Transverse colon (tissue), 4 donors: ENCODE measurements at regions not wholly inside any gene's neighbourhood (a gene's known extent, or its start where the extent isn't known, plus 50 kb on each side); places are given as distances from the start of the nearest gene placed in this dataset.
"Not testable (repeated sequence)": the region's sequence is repeated elsewhere in the genome, so short reads cannot be mapped to it uniquely, and the experiment has no call there.

Source experiments
- DNase-seq: peaks from one replicate; pipeline ENCODE4 v3.0.0-alpha.2; 2019
- H3K27ac ChIP-seq, 4 donors: fragments of 200-600 bp; sonication (generic); 2 replicates each; pipeline ENCODE4 v1.5.1; 2016 to 2018; ENCODE audit warnings: inconsistent platforms in 4 of 4
- H3K27me3 ChIP-seq: fragments of 200-600 bp; sonication (generic); 2 replicates; pipeline ENCODE4 v1.5.1; 2017; ENCODE audit warnings: inconsistent platforms
- H3K36me3 ChIP-seq, 4 donors: fragments of 200-600 bp; sonication (generic); 2 replicates each; pipeline ENCODE4 v1.5.1; 2017 to 2019; ENCODE audit warnings: inconsistent platforms in 4 of 4
- H3K4me1 ChIP-seq, 4 donors: fragments of 200-600 bp; sonication (generic); 2 replicates each; pipeline ENCODE4 v1.5.1; 2017 to 2020; ENCODE audit warnings: inconsistent platforms in 4 of 4
- H3K4me3 ChIP-seq, 4 donors: fragments of 200-600 bp; sonication (generic); 1 replicate in 1 of 4; 2 replicates in 3 of 4; pipeline versions ENCODE4 v1.5.1 to v1.6.1; 2017 to 2019; ENCODE audit warnings: inconsistent platforms in 4 of 4
- H3K9me3 ChIP-seq, 2 donors: fragments of 200-600 bp; sonication (generic); 2 replicates each; pipeline ENCODE4 v1.5.1; 2017 to 2019; ENCODE audit warnings: inconsistent platforms in 2 of 2
- CTCF ChIP-seq, 5 experiments: fragments of 200-600 bp in 3 of 5; fragments of 450-650 bp in 2 of 5; sonication (generic) in 3 of 5; IDR thresholded peaks; 1 replicate in 2 of 5; 2 replicates in 3 of 5; pipeline ENCODE4 v1.5.1; 2016 to 2017; ENCODE audit warnings: antibody characterized with exemption in 5 of 5, inconsistent platforms in 3 of 5, mild to moderate bottlenecking in 2 of 5, moderate library complexity in 1 of 5
- EP300 ChIP-seq: sonication (generic); formaldehyde crosslinking; IDR thresholded peaks from one replicate; pipeline ENCODE4 v1.6.1; 2017; ENCODE audit warnings: antibody characterized with exemption, low read depth
- POLR2A ChIP-seq: fragments of 450-650 bp; IDR thresholded peaks from one replicate; pipeline ENCODE4 v1.6.1; 2016; ENCODE audit warnings: antibody characterized with exemption, mild to moderate bottlenecking, moderate library complexity
- POLR2AphosphoS5 ChIP-seq, 3 donors: sonication (generic); formaldehyde crosslinking; IDR thresholded peaks; one replicate each; pipeline ENCODE4 v1.6.1; 2016; ENCODE audit warnings: antibody characterized with exemption in 3 of 3
- whole genome bisulfite sequencing, 2 donors: methylation state at CpG; one replicate each; pipeline ENCODE4 v1.1.5; 2018; ENCODE audit warnings: low coverage in 1 of 2; 5-methylcytosine and 5-hydroxymethylcytosine counted together
- in situ Hi-C, 4 donors: fragments of 200-750 bp; cut with MboI; loops; one replicate each; pipeline versions ENCODE4 v1.15.0 to v1.15.1; 2017; ENCODE audit warnings: low sequenced_read_pairs in 3 of 4, low pct_ligation_motif_present in 1 of 4, low pct_unique_long_range_greater_than_20kb in 1 of 4
- intact Hi-C: fragments of 100-400 bp; cut with DNase I; formaldehyde crosslinking; loops from one replicate; pipeline ENCODE4 v1.15.1; 2023; ENCODE audit warnings: low total_unique reads

GRCh38 chr3:125766285-125766826, 171.1 kb upstream of the OSBPL11 start:
- TF ChIP-seq POLR2AphosphoS5 (IDR thresholded peaks at IDR 0.05) (peak in 2 of 3 donors; percentile 15 to 55), CTCF (IDR thresholded peaks at IDR 0.05) (peak in 3 of 5 experiments; percentile 67 to 77 (median 68))
- Histone ChIP-seq H3K4me3 (peak overlapping the region; percentile 72 to 90 (median 82)), H3K4me1 (peaks cover 0 to 10% (median 4%) of the 10 kb centered on the region in 4 donors), H3K27me3 (peaks cover 10% of the 10 kb centered on the region), H3K27ac (peak overlapping the region; percentile 71 to 85 (median 78))
- H3K36me3 ChIP-seq, intact Hi-C loops, in situ Hi-C loops, H3K9me3 ChIP-seq: not testable (repeated sequence)
- DNase-seq, result peak; percentile 84
- WGBS, 2 donors, result 1% methylated on average over 38 of the region's 54 CpGs; no CpG with 5 or more reads in 1 of the 2 donors

GRCh38 chr3:125766931-125767330, 171.6 kb upstream of the OSBPL11 start:
- peak; percentile 58 for DNase-seq
- 6% methylated on average over 4 of the region's 23 CpGs; no CpG with 5 or more reads in 1 of the 2 donors for WGBS, 2 donors
- Histone ChIP-seq H3K27ac (peak overlapping the region in 3 of 4 donors; percentile 75 to 85 (median 81)), H3K27me3 (peaks cover 10% of the 10 kb centered on the region), H3K4me1 (peaks cover 0 to 10% (median 4%) of the 10 kb centered on the region in 4 donors), H3K4me3 (peak overlapping the region; percentile 72 to 90 (median 82))
- H3K9me3 ChIP-seq, in situ Hi-C loops, H3K36me3 ChIP-seq, intact Hi-C loops: not testable (repeated sequence)
- peak in 1 of 5 experiments; percentile 9 for TF ChIP-seq CTCF (IDR thresholded peaks at IDR 0.05)

- DNase-seq, result no peak
- 91 to 100% methylated on average over 1 to 14 of the region's 14 CpGs for WGBS, 2 donors
- Histone ChIP-seq H3K9me3 (no peaks in the 10 kb centered on the region), H3K27ac (peak overlapping the region in 1 of 4 donors; percentile 85), H3K4me3 (peak overlapping the region in 2 of 4 donors; percentile 72 to 76), H3K4me1 (peaks cover 0 to 10% (median 4%) of the 10 kb centered on the region in 4 donors), H3K36me3 (no peaks in the 10 kb centered on the region), H3K27me3 (peaks cover 10% of the 10 kb centered on the region)
- in situ Hi-C loops (no loop called here), intact Hi-C loops (no loop called here)
- TF ChIP-seq POLR2AphosphoS5 (IDR thresholded peaks at IDR 0.05) (no peak), CTCF (IDR thresholded peaks at IDR 0.05) (no peak), POLR2A (no peak), EP300 (no peak)
Observed at GRCh38 chr3:125767641-125768040, 172.3 kb upstream of the OSBPL11 start.

- in situ Hi-C loops, H3K27ac ChIP-seq, DNase-seq, H3K4me3 ChIP-seq, H3K9me3 ChIP-seq, intact Hi-C loops, H3K36me3 ChIP-seq: not testable (repeated sequence)
- Histone ChIP-seq H3K4me1 (peaks cover 0 to 10% (median 4%) of the 10 kb centered on the region in 4 donors), H3K27me3 (peaks cover 10% of the 10 kb centered on the region)
- WGBS, 2 donors, result 73% methylated on average over 7 of the region's 7 CpGs; no CpG with 5 or more reads in 1 of the 2 donors
Observed at GRCh38 chr3:125768821-125769220, 173.5 kb upstream of the OSBPL11 start.

GRCh38 chr3:125771506-125771905, 176.2 kb upstream of the OSBPL11 start:
- H3K4me1 ChIP-seq, result peaks cover 0 to 10% (median 4%) of the 10 kb centered on the region in 4 donors
- H3K36me3 ChIP-seq, in situ Hi-C loops, DNase-seq, H3K4me3 ChIP-seq, H3K27ac ChIP-seq, intact Hi-C loops, H3K9me3 ChIP-seq, H3K27me3 ChIP-seq: not testable (repeated sequence)
- 94 to 95% methylated on average over 9 to 12 of the region's 13 CpGs for WGBS, 2 donors

GRCh38 chr3:125774433-125775034, 179.2 kb upstream of the OSBPL11 start:
- in situ Hi-C loops, H3K4me1 ChIP-seq, H3K9me3 ChIP-seq, H3K36me3 ChIP-seq, H3K27me3 ChIP-seq, intact Hi-C loops, H3K4me3 ChIP-seq: not testable (repeated sequence)
- peak; percentile 68 for DNase-seq
- H3K27ac ChIP-seq, result peak overlapping the region in 3 of 4 donors; percentile 83 to 88 (median 83)
- WGBS, 2 donors, result 45% methylated on average over 7 of the region's 7 CpGs; no CpG with 5 or more reads in 1 of the 2 donors

- whole genome bisulfite sequencing, 2 donors, result 0 to 34% methylated on average over 1 to 3 of the region's 3 CpGs
- in situ Hi-C loops, result not testable (repeated sequence)
Observed at GRCh38 chr3:125775106-125775505, 179.8 kb upstream of the OSBPL11 start.

More at GRCh38 chr3:125775106-125775505, 179.8 kb upstream of the OSBPL11 start:
- peak overlapping the region; percentile 64 to 88 (median 83) for H3K27ac ChIP-seq
- H3K4me3 ChIP-seq, H3K27me3 ChIP-seq, H3K4me1 ChIP-seq, H3K36me3 ChIP-seq, H3K9me3 ChIP-seq, intact Hi-C loops, DNase-seq: not testable (repeated sequence)
